Heart left ventricle (tissue), 13 donors: ENCODE measurements at regions not wholly inside any gene's neighbourhood (a gene's known extent, or its start where the extent isn't known, plus 50 kb on each side); places are given as distances from the start of the nearest gene placed in this dataset.
"Not testable (repeated sequence)": the region's sequence is repeated elsewhere in the genome, so short reads cannot be mapped to it uniquely, and the experiment has no call there.

Experiments
- POLR2A ChIP-seq, 2 donors: fragments of 450-650 bp; IDR thresholded peaks; one replicate each; pipeline ENCODE4 v1.6.1; 2017; ENCODE audit warnings: antibody characterized with exemption in 2 of 2, mild to moderate bottlenecking in 2 of 2, moderate library complexity in 2 of 2
- TF ChIP-seq, protein P1 (sequence below), 12 donors: fragments of 200-600 bp; sonication (generic) in 4 of 12; IDR thresholded peaks; one replicate each; pipeline versions ENCODE4 v1.5.0 to v1.8.0; 2018 to 2022; ENCODE audit warnings: antibody characterized with exemption in 12 of 12, mild to moderate bottlenecking in 5 of 12
- donor health status: ischemic (EF 13 %, LVEDD 7.1; RV severe dilation, severe dysfunction).
- donor health status: DM: no; HTN: yes; CAD: no.
- donor health status: DM: no; HTN: no; CAD: no.
- donor health status: ischemic (EF 25% LVEDD 6.9; RV normal size, moderate dysfunction).
- donor health status: ischemic (EF 25% LVEDD 5.7; RV mildly dilated, moderate dysfunction).
- donor health status: ischemic (EF 35%, LVEDD 5.7; RV mildly dilated, moderate dysfunction).
- donor health status: nonischemic (EF 11% LVEDD 7.7; RV severe dilation, severe dysfunction).
- donor health status: DM: yes; HTN: yes; CAD: no.
- donor health status: PGD.
- donor health status: ischemic (EF 29% LVEDD 5.4; RV normal size, mild dysfunction).
- donor health status: nonischemic (EF 23%, LVEDD 6.1; RV moderate dilation, normal function).

DNA sequence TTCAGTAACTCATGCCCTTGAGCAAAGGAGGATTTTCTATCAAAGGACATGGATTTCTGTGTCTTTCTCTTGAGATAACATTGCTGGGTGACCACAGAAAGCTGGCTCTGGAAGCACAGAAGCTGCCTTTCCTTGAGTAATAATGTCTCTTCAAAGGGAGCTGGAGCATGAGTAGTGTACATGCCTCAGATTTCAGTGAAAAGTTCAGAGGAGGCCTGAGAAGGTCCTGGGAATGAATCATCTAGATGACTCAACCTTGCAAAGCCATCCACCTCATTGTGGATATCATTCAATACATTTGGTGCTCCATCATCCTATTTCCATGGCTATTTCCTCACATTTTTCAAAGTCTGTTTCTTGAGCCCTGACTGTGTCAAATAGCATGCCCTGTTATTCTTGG, 125.1 kb upstream of the POTEB3 start:
- TF ChIP-seq, protein P1, sequence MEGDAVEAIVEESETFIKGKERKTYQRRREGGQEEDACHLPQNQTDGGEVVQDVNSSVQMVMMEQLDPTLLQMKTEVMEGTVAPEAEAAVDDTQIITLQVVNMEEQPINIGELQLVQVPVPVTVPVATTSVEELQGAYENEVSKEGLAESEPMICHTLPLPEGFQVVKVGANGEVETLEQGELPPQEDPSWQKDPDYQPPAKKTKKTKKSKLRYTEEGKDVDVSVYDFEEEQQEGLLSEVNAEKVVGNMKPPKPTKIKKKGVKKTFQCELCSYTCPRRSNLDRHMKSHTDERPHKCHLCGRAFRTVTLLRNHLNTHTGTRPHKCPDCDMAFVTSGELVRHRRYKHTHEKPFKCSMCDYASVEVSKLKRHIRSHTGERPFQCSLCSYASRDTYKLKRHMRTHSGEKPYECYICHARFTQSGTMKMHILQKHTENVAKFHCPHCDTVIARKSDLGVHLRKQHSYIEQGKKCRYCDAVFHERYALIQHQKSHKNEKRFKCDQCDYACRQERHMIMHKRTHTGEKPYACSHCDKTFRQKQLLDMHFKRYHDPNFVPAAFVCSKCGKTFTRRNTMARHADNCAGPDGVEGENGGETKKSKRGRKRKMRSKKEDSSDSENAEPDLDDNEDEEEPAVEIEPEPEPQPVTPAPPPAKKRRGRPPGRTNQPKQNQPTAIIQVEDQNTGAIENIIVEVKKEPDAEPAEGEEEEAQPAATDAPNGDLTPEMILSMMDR (IDR thresholded peaks at IDR 0.05): not testable (repeated sequence)
- TF ChIP-seq POLR2A (IDR thresholded peaks at IDR 0.05): not testable (repeated sequence)
